GM12878 (cell line): ENCODE measurements at regions not wholly inside any gene's neighbourhood (a gene's known extent, or its start where the extent isn't known, plus 50 kb on each side); places are given as distances from the start of the nearest gene placed in this dataset.

Experiments used
- ATAC-seq: fragments of 200-7000 bp; cut with Tn5 transposase; 3 replicates; pipeline ENCODE4 v1.9.1; 2020; ENCODE audit warnings: mild to moderate bottlenecking, moderate library complexity
- BruUV-seq: library from RNA; stranded (reverse); fragments of 400-500 nt; replicated peaks from 2 replicates; lab custom pipeline; 2021; lab: Mats Ljungman, UMichigan
- CTCF ChIA-PET: fragments of 300-600 bp; sonication (Branson Sonifier 250); formaldehyde crosslinking; extraction: SDS; loops from one replicate; lab custom pipeline; 2021; ENCODE audit warnings: inconsistent platforms; lab: Yijun Ruan, JAX
- POLR2A ChIA-PET: fragments of 350-600 bp; formaldehyde crosslinking; extraction: SDS; loops from one replicate; lab custom pipeline; 2021; ENCODE audit warnings: inconsistent platforms; lab: Charles Lee
- RAD21 ChIA-PET: fragments of 300-600 bp; sonication (Branson Sonifier 250); formaldehyde crosslinking; loops from one replicate; lab custom pipeline; 2023; ENCODE audit warnings: antibody characterized with exemption; ENCODE audit not compliant: unreplicated experiment; lab: Charles Lee
- SMC1A ChIA-PET: fragments of 300-600 bp; sonication (Branson Sonifier 250); formaldehyde crosslinking; loops from one replicate; lab custom pipeline; 2023; ENCODE audit not compliant: unreplicated experiment, uncharacterized antibody; lab: Charles Lee
- DNase-seq: peaks from one replicate; pipeline ENCODE4 v3.0.0-alpha.2; 2011; ENCODE audit warnings: low read depth, low spot score
- FAIRE-seq: peaks from 3 replicates; lab custom pipeline; 2011; peaks lifted over from hg19 to GRCh38; lab: Jason Lieb, UNC
- H2AFZ ChIP-seq: 2 replicates; pipeline ENCODE4 v1.6.0; 2011; ENCODE audit warnings: low read depth, low read length, control low read depth; ENCODE audit not compliant: control insufficient read depth
- H3K27ac ChIP-seq: 2 replicates; pipeline ENCODE4 v1.5.1; 2011; ENCODE audit warnings: control low read depth; ENCODE audit not compliant: control insufficient read depth, insufficient read depth
- H3K27me3 ChIP-seq, 2 experiments: replicated peaks in 1 of 2; 2 replicates each; pipeline versions ENCODE4 v1.6.0 to v1.6.1; 2011; ENCODE audit warnings: low read length in 1 of 2; ENCODE audit not compliant: control insufficient read depth in 2 of 2, insufficient read depth in 2 of 2
- H3K36me3 ChIP-seq, 2 experiments: 2 replicates each; pipeline ENCODE4 v1.5.1; 2011; ENCODE audit warnings: low read length in 1 of 2; ENCODE audit not compliant: control insufficient read depth in 2 of 2, insufficient read depth in 2 of 2
- H3K4me1 ChIP-seq: 2 replicates; pipeline ENCODE4 v1.6.1; 2011; ENCODE audit warnings: mild to moderate bottlenecking, low read length, moderate library complexity, mixed read lengths; ENCODE audit not compliant: control insufficient read depth, insufficient read depth
- H3K4me2 ChIP-seq: 2 replicates; pipeline ENCODE4 v1.6.0; 2011; ENCODE audit warnings: control low read depth; ENCODE audit not compliant: control insufficient read depth, insufficient read depth
- H3K4me3 ChIP-seq: fragments of 200-600 bp; sonication (generic); 2 replicates; pipeline ENCODE4 v1.5.1; 2016
- H3K79me2 ChIP-seq: 2 replicates; pipeline ENCODE4 v1.6.0; 2011; ENCODE audit warnings: low read length; ENCODE audit not compliant: control insufficient read depth, insufficient read depth
- H3K9ac ChIP-seq: 2 replicates; pipeline ENCODE4 v1.8.0; 2011; ENCODE audit warnings: low read length, control low read depth, mixed read lengths; ENCODE audit not compliant: control insufficient read depth, insufficient read depth
- H3K9me3 ChIP-seq: replicated peaks from 3 replicates; pipeline ENCODE4 v1.5.1; 2011; ENCODE audit warnings: mild to moderate bottlenecking, low read length; ENCODE audit not compliant: control insufficient read depth, insufficient read depth
- H4K20me1 ChIP-seq: 2 replicates; pipeline ENCODE4 v1.6.0; 2011; ENCODE audit not compliant: control insufficient read depth, insufficient read depth
- ASH2L ChIP-seq: fragments of 300-600, 200-600 bp; sonication (generic); IDR thresholded peaks from 2 replicates; pipeline ENCODE4 v1.6.1; 2017; ENCODE audit warnings: low read depth, mild to moderate bottlenecking, borderline replicate concordance
- CBFB ChIP-seq: IDR thresholded peaks from 2 replicates; pipeline ENCODE4 v1.6.1; 2016; ENCODE audit warnings: antibody characterized with exemption, low read depth
- CBX5 ChIP-seq: sonication (generic); IDR thresholded peaks from 2 replicates; pipeline ENCODE4 v1.6.1; 2016; ENCODE audit warnings: low read depth, moderate library complexity, mild to moderate bottlenecking, inconsistent platforms
- EED ChIP-seq: sonication (generic); IDR thresholded peaks from 2 replicates; pipeline ENCODE4 v1.6.1; 2016; ENCODE audit warnings: antibody characterized with exemption, low read depth
- KDM1A ChIP-seq: fragments of 200-600 bp; sonication (generic); IDR thresholded peaks from 2 replicates; pipeline ENCODE4 v1.6.1; 2016; ENCODE audit warnings: borderline replicate concordance
- MEF2B ChIP-seq: fragments of 450-650 bp; IDR thresholded peaks from 2 replicates; pipeline ENCODE4 v1.6.1; 2018; ENCODE audit warnings: mild to moderate bottlenecking, moderate library complexity; ENCODE audit not compliant: partially characterized antibody, poor library complexity, severe bottlenecking
- RELA ChIP-seq: fragments of 450-650 bp; IDR thresholded peaks from 2 replicates; pipeline ENCODE4 v1.8.0; 2014; ENCODE audit warnings: borderline replicate concordance; ENCODE audit not compliant: partially characterized antibody
- YY1 ChIP-seq: IDR thresholded peaks from 2 replicates; pipeline ENCODE4 v1.6.1; 2011; ENCODE audit warnings: low read depth, mild to moderate bottlenecking, low read length
- ZBTB11 ChIP-seq: fragments of 450-650 bp; formaldehyde crosslinking; IDR thresholded peaks from 2 replicates; pipeline ENCODE4 v1.5.0; 2022; ENCODE audit warnings: mild to moderate bottlenecking, missing genetic modification characterization
- WGBS: methylation state at CpG from one replicate; pipeline ENCODE4 v1.1.6; 2016; ENCODE audit warnings: low lambda C conversion rate; ENCODE audit not compliant: insufficient replicate concordance, insufficient coverage; ENCODE audit errors: missing lambda C conversion rate; 5-methylcytosine and 5-hydroxymethylcytosine counted together
- in situ Hi-C: fragments of 300-500 bp; cut with MboI; formaldehyde crosslinking; loops from 9 replicates; pipeline ENCODE4 v1.14.3; 2018; ENCODE audit warnings: mixed read lengths
- intact Hi-C: fragments of 100-400 bp; cut with micrococcal nuclease; formaldehyde crosslinking; loops from one replicate; pipeline ENCODE4 v1.14.2; 2022; ENCODE audit not compliant: unreplicated experiment
- TF ChIP-seq, protein P1 (sequence below): fragments of 450-650 bp; IDR thresholded peaks from 2 replicates; pipeline ENCODE4 v1.6.1; 2016; ENCODE audit warnings: mild to moderate bottlenecking, moderate library complexity, borderline replicate concordance
- TF ChIP-seq, protein P2 (sequence below): fragments of 450-650 bp; IDR thresholded peaks from 2 replicates; pipeline ENCODE4 v1.6.1; 2018; ENCODE audit warnings: borderline replicate concordance, mild to moderate bottlenecking; ENCODE audit not compliant: partially characterized antibody
- TF ChIP-seq, protein P3 (sequence below): fragments of 450-650 bp; IDR thresholded peaks from 2 replicates; pipeline ENCODE4 v1.6.1; 2017; ENCODE audit warnings: borderline replicate concordance

DNA sequence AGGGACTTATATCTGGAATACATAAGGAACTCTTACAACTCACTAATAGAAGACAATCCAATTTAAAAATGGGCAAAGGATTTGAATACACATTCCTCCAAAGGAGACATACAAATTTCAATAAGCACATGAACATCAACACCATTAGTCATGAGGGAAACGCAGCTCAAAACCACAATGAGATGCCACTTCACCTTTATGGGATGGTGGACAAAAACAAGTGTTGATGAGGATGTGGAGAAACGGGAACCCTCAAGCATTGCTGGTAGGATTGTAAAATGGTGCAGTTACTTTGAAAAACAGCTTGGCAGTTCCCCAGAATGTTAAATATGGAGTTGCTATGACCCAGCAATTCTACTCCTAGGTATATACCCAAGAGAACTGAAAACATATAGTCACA lies 72.7 kb upstream of the IER5L start:
- Histone ChIP-seq H3K27me3 (peaks cover 0 to 3% of the 10 kb centered on the region in 2 experiments; a peak in 1 of 4 replicates), H3K4me3 (no peak overlapping the region), H2AFZ (no peak overlapping the region), H3K9me3 (no peaks in the 10 kb centered on the region), H3K9ac (no peak overlapping the region), H3K36me3 (no peaks in the 10 kb centered on the region), H3K79me2 (no peaks in the 10 kb centered on the region), H4K20me1 (no peaks in the 10 kb centered on the region), H3K27ac (no peak overlapping the region), H3K4me2 (no peak overlapping the region), H3K4me1 (no peaks in the 10 kb centered on the region)
- RAD21 ChIA-PET = no interaction called here
- DNase-seq (no peak), ATAC-seq (no peak), FAIRE-seq (no peak)
- WGBS = 0% methylated on average over 2 of the region's 2 CpGs
- no TSS peak for BruUV-seq
- in situ Hi-C loops = no loop called here
- SMC1A ChIA-PET = no interaction called here
- intact Hi-C loops = no loop called here
- POLR2A ChIA-PET = interaction anchor here (0.6 kb wide), 1 partner anchor 267 kb away, joined by 3 read pairs; no protein-coding TSS in a partner anchor
- CTCF ChIA-PET = interaction anchor here (0.7 to 0.8 kb wide), 2 partner anchors 12 to 111 kb away, joined by 3 read pairs; no protein-coding TSS in a partner anchor
- no peak for TF ChIP-seq YY1
- TF ChIP-seq, protein P1, sequence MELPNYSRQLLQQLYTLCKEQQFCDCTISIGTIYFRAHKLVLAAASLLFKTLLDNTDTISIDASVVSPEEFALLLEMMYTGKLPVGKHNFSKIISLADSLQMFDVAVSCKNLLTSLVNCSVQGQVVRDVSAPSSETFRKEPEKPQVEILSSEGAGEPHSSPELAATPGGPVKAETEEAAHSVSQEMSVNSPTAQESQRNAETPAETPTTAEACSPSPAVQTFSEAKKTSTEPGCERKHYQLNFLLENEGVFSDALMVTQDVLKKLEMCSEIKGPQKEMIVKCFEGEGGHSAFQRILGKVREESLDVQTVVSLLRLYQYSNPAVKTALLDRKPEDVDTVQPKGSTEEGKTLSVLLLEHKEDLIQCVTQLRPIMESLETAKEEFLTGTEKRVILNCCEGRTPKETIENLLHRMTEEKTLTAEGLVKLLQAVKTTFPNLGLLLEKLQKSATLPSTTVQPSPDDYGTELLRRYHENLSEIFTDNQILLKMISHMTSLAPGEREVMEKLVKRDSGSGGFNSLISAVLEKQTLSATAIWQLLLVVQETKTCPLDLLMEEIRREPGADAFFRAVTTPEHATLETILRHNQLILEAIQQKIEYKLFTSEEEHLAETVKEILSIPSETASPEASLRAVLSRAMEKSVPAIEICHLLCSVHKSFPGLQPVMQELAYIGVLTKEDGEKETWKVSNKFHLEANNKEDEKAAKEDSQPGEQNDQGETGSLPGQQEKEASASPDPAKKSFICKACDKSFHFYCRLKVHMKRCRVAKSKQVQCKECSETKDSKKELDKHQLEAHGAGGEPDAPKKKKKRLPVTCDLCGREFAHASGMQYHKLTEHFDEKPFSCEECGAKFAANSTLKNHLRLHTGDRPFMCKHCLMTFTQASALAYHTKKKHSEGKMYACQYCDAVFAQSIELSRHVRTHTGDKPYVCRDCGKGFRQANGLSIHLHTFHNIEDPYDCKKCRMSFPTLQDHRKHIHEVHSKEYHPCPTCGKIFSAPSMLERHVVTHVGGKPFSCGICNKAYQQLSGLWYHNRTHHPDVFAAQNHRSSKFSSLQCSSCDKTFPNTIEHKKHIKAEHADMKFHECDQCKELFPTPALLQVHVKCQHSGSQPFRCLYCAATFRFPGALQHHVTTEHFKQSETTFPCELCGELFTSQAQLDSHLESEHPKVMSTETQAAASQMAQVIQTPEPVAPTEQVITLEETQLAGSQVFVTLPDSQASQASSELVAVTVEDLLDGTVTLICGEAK = no peak
- no peak for TF ChIP-seq ASH2L
- TF ChIP-seq KDM1A = no peak
- TF ChIP-seq CBX5 = no peak
- TF ChIP-seq CBFB = no peak
- no peak for TF ChIP-seq ZBTB11 (CRISPR knock-in tag)
- no peak for TF ChIP-seq RELA
- TF ChIP-seq, protein P2, sequence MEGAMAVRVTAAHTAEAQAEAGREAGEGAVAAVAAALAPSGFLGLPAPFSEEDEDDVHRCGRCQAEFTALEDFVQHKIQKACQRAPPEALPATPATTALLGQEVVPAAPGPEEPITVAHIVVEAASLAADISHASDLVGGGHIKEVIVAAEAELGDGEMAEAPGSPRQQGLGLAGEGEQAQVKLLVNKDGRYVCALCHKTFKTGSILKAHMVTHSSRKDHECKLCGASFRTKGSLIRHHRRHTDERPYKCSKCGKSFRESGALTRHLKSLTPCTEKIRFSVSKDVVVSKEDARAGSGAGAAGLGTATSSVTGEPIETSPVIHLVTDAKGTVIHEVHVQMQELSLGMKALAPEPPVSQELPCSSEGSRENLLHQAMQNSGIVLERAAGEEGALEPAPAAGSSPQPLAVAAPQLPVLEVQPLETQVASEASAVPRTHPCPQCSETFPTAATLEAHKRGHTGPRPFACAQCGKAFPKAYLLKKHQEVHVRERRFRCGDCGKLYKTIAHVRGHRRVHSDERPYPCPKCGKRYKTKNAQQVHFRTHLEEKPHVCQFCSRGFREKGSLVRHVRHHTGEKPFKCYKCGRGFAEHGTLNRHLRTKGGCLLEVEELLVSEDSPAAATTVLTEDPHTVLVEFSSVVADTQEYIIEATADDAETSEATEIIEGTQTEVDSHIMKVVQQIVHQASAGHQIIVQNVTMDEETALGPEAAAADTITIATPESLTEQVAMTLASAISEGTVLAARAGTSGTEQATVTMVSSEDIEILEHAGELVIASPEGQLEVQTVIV = no peak
- no peak for TF ChIP-seq EED
- TF ChIP-seq, protein P3, sequence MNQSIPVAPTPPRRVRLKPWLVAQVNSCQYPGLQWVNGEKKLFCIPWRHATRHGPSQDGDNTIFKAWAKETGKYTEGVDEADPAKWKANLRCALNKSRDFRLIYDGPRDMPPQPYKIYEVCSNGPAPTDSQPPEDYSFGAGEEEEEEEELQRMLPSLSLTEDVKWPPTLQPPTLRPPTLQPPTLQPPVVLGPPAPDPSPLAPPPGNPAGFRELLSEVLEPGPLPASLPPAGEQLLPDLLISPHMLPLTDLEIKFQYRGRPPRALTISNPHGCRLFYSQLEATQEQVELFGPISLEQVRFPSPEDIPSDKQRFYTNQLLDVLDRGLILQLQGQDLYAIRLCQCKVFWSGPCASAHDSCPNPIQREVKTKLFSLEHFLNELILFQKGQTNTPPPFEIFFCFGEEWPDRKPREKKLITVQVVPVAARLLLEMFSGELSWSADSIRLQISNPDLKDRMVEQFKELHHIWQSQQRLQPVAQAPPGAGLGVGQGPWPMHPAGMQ = no peak
- TF ChIP-seq MEF2B = no peak
